ENCODE measurements at regions not wholly inside any gene's neighbourhood (a gene's known extent, or its start where the extent isn't known, plus 50 kb on each side); places are given as distances from the start of the nearest gene placed in this dataset.

GRCh38 chr13:50360637-50361036, 345.4 kb downstream of the KCNRG start:
- H3K27me3 Mint-ChIP-seq (ENCODE audit: unreplicated experiment), result no peaks in the 10 kb centered on the region
- H3K4me3 Mint-ChIP-seq (ENCODE audit: unreplicated experiment), result no peak overlapping the region
- no peaks in the 10 kb centered on the region for H3K9me3 Mint-ChIP-seq (ENCODE audit: unreplicated experiment)
- H3K4me1 Mint-ChIP-seq (ENCODE audit: unreplicated experiment), result peaks cover 21% of the 10 kb centered on the region
- H3K27ac Mint-ChIP-seq (ENCODE audit: unreplicated experiment), result no peak overlapping the region
- TF ChIP-seq CTCF (IDR thresholded peaks at IDR 0.05), result no peak
- no peaks in the 10 kb centered on the region for H3K36me3 Mint-ChIP-seq (ENCODE audit: unreplicated experiment)
- no peak for DNase-seq (ENCODE audit: extremely low spot score, unreplicated experiment)

- H3K4me3 Mint-ChIP-seq (ENCODE audit: unreplicated experiment), result no peak overlapping the region
- H3K27me3 Mint-ChIP-seq (ENCODE audit: unreplicated experiment), result no peaks in the 10 kb centered on the region
- no peak overlapping the region for H3K27ac Mint-ChIP-seq (ENCODE audit: unreplicated experiment)
Measured at GRCh38 chr13:50361282-50361681, 346.0 kb downstream of the KCNRG start.

GRCh38 chr13:50365408-50366391, 350.5 kb downstream of the KCNRG start:
- Mint-ChIP-seq H3K4me3 (ENCODE audit: unreplicated experiment) (peak overlapping the region; percentile 65), H3K27me3 (ENCODE audit: unreplicated experiment) (peaks cover 3% of the 10 kb centered on the region), H3K27ac (ENCODE audit: unreplicated experiment) (peak overlapping the region; percentile 80), H3K9me3 (ENCODE audit: unreplicated experiment) (no peaks in the 10 kb centered on the region), H3K4me1 (ENCODE audit: unreplicated experiment) (peaks cover 19% of the 10 kb centered on the region), H3K36me3 (ENCODE audit: unreplicated experiment) (no peaks in the 10 kb centered on the region)
- no peak for TF ChIP-seq CTCF (IDR thresholded peaks at IDR 0.05)
- DNase-seq (ENCODE audit: extremely low spot score, unreplicated experiment), result no peak

More at GRCh38 chr13:50361282-50361681, 346.0 kb downstream of the KCNRG start:
- H3K9me3 Mint-ChIP-seq (ENCODE audit: unreplicated experiment), result no peaks in the 10 kb centered on the region
- no peak for DNase-seq (ENCODE audit: extremely low spot score, unreplicated experiment)
- no peak for TF ChIP-seq CTCF (IDR thresholded peaks at IDR 0.05)
- H3K36me3 Mint-ChIP-seq (ENCODE audit: unreplicated experiment), result no peaks in the 10 kb centered on the region
- peaks cover 27% of the 10 kb centered on the region for H3K4me1 Mint-ChIP-seq (ENCODE audit: unreplicated experiment)

GRCh38 chr13:50366488-50367174, 351.4 kb downstream of the KCNRG start:
- no peak for TF ChIP-seq CTCF (IDR thresholded peaks at IDR 0.05)
- H3K27me3 Mint-ChIP-seq (ENCODE audit: unreplicated experiment), result peaks cover 5% of the 10 kb centered on the region
- H3K27ac Mint-ChIP-seq (ENCODE audit: unreplicated experiment), result peak overlapping the region; percentile 80
- DNase-seq (ENCODE audit: extremely low spot score, unreplicated experiment), result no peak
- peak overlapping the region; percentile 65 for H3K4me3 Mint-ChIP-seq (ENCODE audit: unreplicated experiment)
- H3K9me3 Mint-ChIP-seq (ENCODE audit: unreplicated experiment), result no peaks in the 10 kb centered on the region
- no peaks in the 10 kb centered on the region for H3K36me3 Mint-ChIP-seq (ENCODE audit: unreplicated experiment)
- peaks cover 19% of the 10 kb centered on the region for H3K4me1 Mint-ChIP-seq (ENCODE audit: unreplicated experiment)

- DNase-seq (ENCODE audit: extremely low spot score, unreplicated experiment), result no peak
- Mint-ChIP-seq H3K9me3 (ENCODE audit: unreplicated experiment) (no peaks in the 10 kb centered on the region), H3K4me1 (ENCODE audit: unreplicated experiment) (peaks cover 19% of the 10 kb centered on the region), H3K27ac (ENCODE audit: unreplicated experiment) (no peak overlapping the region), H3K36me3 (ENCODE audit: unreplicated experiment) (no peaks in the 10 kb centered on the region), H3K27me3 (ENCODE audit: unreplicated experiment) (peaks cover 5% of the 10 kb centered on the region), H3K4me3 (ENCODE audit: unreplicated experiment) (no peak overlapping the region)
- no peak for TF ChIP-seq CTCF (IDR thresholded peaks at IDR 0.05)
Measured at GRCh38 chr13:50369646-50370045, 354.4 kb downstream of the KCNRG start.
